ENCODE measurements at regions not wholly inside any gene's neighbourhood (a gene's known extent, or its start where the extent isn't known, plus 50 kb on each side); places are given as distances from the start of the nearest gene placed in this dataset.

DNA sequence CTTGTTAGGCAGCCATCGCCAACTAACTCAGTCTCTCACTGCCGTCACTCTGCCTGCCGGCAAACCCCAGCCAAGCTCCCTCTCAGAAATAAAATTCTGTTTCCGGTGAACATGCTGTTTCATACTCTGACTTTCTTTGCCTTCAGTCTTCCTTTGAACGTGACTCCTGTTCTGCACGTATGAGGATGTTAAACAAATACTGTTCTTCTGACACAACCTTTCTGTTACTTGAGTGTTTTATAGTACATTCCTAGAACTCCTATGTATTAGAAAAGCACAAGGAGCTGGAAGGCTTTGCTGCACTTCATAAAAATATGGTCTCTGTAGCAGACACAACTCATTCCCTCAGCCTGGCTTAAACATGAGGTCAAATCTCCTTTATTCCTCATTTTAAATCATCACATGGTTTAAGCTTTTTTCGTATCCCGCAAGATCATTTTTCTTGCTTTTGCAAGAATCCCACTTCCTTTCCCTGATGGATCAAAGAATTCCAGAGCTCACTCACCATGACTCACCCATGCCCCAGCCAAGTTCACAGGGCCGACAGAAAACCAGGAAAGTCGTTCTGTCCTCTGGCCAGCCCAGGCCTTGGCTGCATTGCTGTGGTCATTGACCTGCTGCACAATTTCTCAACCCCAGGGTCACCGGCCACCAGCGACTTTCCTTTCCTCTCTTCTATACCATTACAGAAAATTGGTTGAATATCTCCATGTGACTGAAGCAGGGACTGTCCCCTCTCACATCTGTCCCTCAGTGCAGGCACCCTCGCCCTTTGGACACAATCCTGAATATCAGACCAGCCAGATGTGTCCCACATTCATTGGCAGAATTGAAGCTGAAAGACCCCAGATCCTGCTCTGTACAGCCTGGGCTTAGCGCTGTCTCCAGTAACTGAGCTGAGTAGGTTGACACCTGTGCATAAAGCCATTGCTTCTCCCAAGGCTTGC, 183.1 kb upstream of the ARL4C start:
- TF ChIP-seq CTCF (conservative IDR thresholded peaks at IDR 0.05; ENCODE audit: low read depth, low read length) (no peak), EZH2 (IDR thresholded peaks at IDR 0.05; ENCODE audit: borderline replicate concordance, low read depth, low read length, poor library complexity, severe bottlenecking) (no peak)

All from A673 (cell line).